ENCODE measurements at regions not wholly inside any gene's neighbourhood (a gene's known extent, or its start where the extent isn't known, plus 50 kb on each side); places are given as distances from the start of the nearest gene placed in this dataset.
"Not testable (repeated sequence)": the region's sequence is repeated elsewhere in the genome, so short reads cannot be mapped to it uniquely, and the experiment has no call there.

GRCh38 chr6:81609736-81610135 lies 142.7 kb downstream of the TENT5A start:
- H3K27ac Mint-ChIP-seq (ENCODE audit: unreplicated experiment), result no peak overlapping the region
- DNase-seq, result no peak
- no peak overlapping the region for H3K4me3 Mint-ChIP-seq (ENCODE audit: unreplicated experiment)
- H3K27me3 Mint-ChIP-seq (ENCODE audit: unreplicated experiment), result no peaks in the 10 kb centered on the region
- H3K36me3 Mint-ChIP-seq (ENCODE audit: unreplicated experiment), result no peaks in the 10 kb centered on the region
- H3K4me1 Mint-ChIP-seq (ENCODE audit: low read depth, unreplicated experiment), result peaks cover 4% of the 10 kb centered on the region
- H3K9me3 Mint-ChIP-seq (ENCODE audit: unreplicated experiment), result no peaks in the 10 kb centered on the region
- TF ChIP-seq CTCF (IDR thresholded peaks at IDR 0.05; ENCODE audit: partially characterized antibody, unreplicated experiment), result no peak

- Mint-ChIP-seq H3K9me3 (ENCODE audit: unreplicated experiment) (no peaks in the 10 kb centered on the region), H3K36me3 (ENCODE audit: unreplicated experiment) (no peaks in the 10 kb centered on the region), H3K27ac (ENCODE audit: unreplicated experiment) (no peak overlapping the region), H3K4me3 (ENCODE audit: unreplicated experiment) (no peak overlapping the region), H3K4me1 (ENCODE audit: low read depth, unreplicated experiment) (peaks cover 4% of the 10 kb centered on the region), H3K27me3 (ENCODE audit: unreplicated experiment) (no peaks in the 10 kb centered on the region)
- DNase-seq, result no peak
- TF ChIP-seq CTCF (IDR thresholded peaks at IDR 0.05; ENCODE audit: partially characterized antibody, unreplicated experiment), result no peak
These were observed 143.7 kb downstream of the TENT5A start for GRCh38 chr6:81608776-81609175.

- DNase-seq, result no peak
- Mint-ChIP-seq H3K9me3 (ENCODE audit: unreplicated experiment) (no peaks in the 10 kb centered on the region), H3K4me3 (ENCODE audit: unreplicated experiment) (no peak overlapping the region), H3K27ac (ENCODE audit: unreplicated experiment) (no peak overlapping the region), H3K36me3 (ENCODE audit: unreplicated experiment) (no peaks in the 10 kb centered on the region), H3K27me3 (ENCODE audit: unreplicated experiment) (peaks cover 1% of the 10 kb centered on the region), H3K4me1 (ENCODE audit: low read depth, unreplicated experiment) (no peaks in the 10 kb centered on the region)
- TF ChIP-seq CTCF (IDR thresholded peaks at IDR 0.05; ENCODE audit: partially characterized antibody, unreplicated experiment), result no peak
These were observed 145.5 kb downstream of the TENT5A start for GRCh38 chr6:81606965-81607381.

- no peak for DNase-seq
- Mint-ChIP-seq H3K36me3 (ENCODE audit: unreplicated experiment) (no peaks in the 10 kb centered on the region), H3K4me3 (ENCODE audit: unreplicated experiment) (no peak overlapping the region), H3K9me3 (ENCODE audit: unreplicated experiment) (peaks cover 2% of the 10 kb centered on the region), H3K4me1 (ENCODE audit: low read depth, unreplicated experiment) (peaks cover 5% of the 10 kb centered on the region), H3K27me3 (ENCODE audit: unreplicated experiment) (peaks cover 1% of the 10 kb centered on the region), H3K27ac (ENCODE audit: unreplicated experiment) (no peak overlapping the region)
- TF ChIP-seq CTCF (IDR thresholded peaks at IDR 0.05; ENCODE audit: partially characterized antibody, unreplicated experiment), result no peak
These were observed 147.0 kb downstream of the TENT5A start for GRCh38 chr6:81605526-81605925.

- H3K9me3 Mint-ChIP-seq (ENCODE audit: unreplicated experiment), result peaks cover 2% of the 10 kb centered on the region
- no peak overlapping the region for H3K4me3 Mint-ChIP-seq (ENCODE audit: unreplicated experiment)
- H3K4me1 Mint-ChIP-seq (ENCODE audit: low read depth, unreplicated experiment), result peaks cover 12% of the 10 kb centered on the region
- no peak overlapping the region for H3K27ac Mint-ChIP-seq (ENCODE audit: unreplicated experiment)
- peaks cover 1% of the 10 kb centered on the region for H3K27me3 Mint-ChIP-seq (ENCODE audit: unreplicated experiment)
- DNase-seq, result no peak
- no peak for TF ChIP-seq CTCF (IDR thresholded peaks at IDR 0.05; ENCODE audit: partially characterized antibody, unreplicated experiment)
- no peaks in the 10 kb centered on the region for H3K36me3 Mint-ChIP-seq (ENCODE audit: unreplicated experiment)
These were observed 150.6 kb downstream of the TENT5A start for GRCh38 chr6:81601918-81602317.

GRCh38 chr6:81600488-81600887 lies 152.0 kb downstream of the TENT5A start:
- Mint-ChIP-seq H3K27ac (ENCODE audit: unreplicated experiment) (peak overlapping the region; percentile 50), H3K4me1 (ENCODE audit: low read depth, unreplicated experiment) (peaks cover 12% of the 10 kb centered on the region)
- not testable (repeated sequence) for H3K9me3 Mint-ChIP-seq (ENCODE audit: unreplicated experiment); H3K4me3 Mint-ChIP-seq (ENCODE audit: unreplicated experiment); DNase-seq; H3K36me3 Mint-ChIP-seq (ENCODE audit: unreplicated experiment); H3K27me3 Mint-ChIP-seq (ENCODE audit: unreplicated experiment)

Measured in glutamatergic neuron (in vitro differentiated cells).